Upper lobe of left lung (tissue), 4 donors: ENCODE measurements at regions not wholly inside any gene's neighbourhood (a gene's known extent, or its start where the extent isn't known, plus 50 kb on each side); places are given as distances from the start of the nearest gene placed in this dataset.

Experiments used
- CTCF ChIP-seq, 6 experiments: fragments of 450-650 bp in 4 of 6; fragments of 200-600 bp in 2 of 6; sonication (generic) in 2 of 6; IDR thresholded peaks; one replicate each; pipeline ENCODE4 v1.5.1; 2016 to 2019; ENCODE audit warnings: antibody characterized with exemption in 6 of 6
- EP300 ChIP-seq, 4 donors: sonication (generic); formaldehyde crosslinking; IDR thresholded peaks; one replicate each; pipeline ENCODE4 v1.5.1; 2017; ENCODE audit warnings: antibody characterized with exemption in 4 of 4, control low read depth in 2 of 4

- TF ChIP-seq CTCF (IDR thresholded peaks at IDR 0.05) (no peak), EP300 (IDR thresholded peaks at IDR 0.05) (no peak)
Observed at GRCh38 chr5:52419357-52419756, 368.4 kb upstream of the ITGA1 start.
